GM20000 (cell line): ENCODE measurements at regions not wholly inside any gene's neighbourhood (a gene's known extent, or its start where the extent isn't known, plus 50 kb on each side); places are given as distances from the start of the nearest gene placed in this dataset.

Experiments
- DNase-seq: peaks from one replicate; pipeline ENCODE4 v3.0.0; 2012; ENCODE audit warnings: low spot score
- TF ChIP-seq, protein P1 (sequence below): IDR thresholded peaks from 2 replicates; pipeline ENCODE4 v1.5.1; 2012; ENCODE audit warnings: mild to moderate bottlenecking, control low read depth; ENCODE audit errors: extremely low read depth, missing control alignments

DNA sequence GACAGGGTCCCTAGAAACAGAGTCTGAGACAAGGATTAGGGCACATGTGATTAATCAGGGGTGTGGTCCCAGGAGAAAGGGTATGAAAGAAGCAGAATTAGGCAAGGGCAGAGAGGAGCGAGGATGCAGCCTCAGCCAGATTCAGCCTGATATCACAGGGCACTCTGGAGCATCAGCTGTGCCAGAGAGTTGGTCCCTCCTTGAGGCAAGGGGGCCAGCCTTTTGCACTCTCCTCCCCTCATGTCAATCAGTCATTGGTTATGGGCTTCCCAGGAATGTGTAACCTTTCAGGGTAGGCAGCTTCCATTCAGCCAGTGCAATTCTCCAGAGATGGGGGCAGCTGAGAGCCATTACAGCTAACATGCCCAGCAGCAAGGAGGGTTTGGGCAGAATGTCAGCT, 152.6 kb upstream of the LHX1 start:
- TF ChIP-seq, protein P1, sequence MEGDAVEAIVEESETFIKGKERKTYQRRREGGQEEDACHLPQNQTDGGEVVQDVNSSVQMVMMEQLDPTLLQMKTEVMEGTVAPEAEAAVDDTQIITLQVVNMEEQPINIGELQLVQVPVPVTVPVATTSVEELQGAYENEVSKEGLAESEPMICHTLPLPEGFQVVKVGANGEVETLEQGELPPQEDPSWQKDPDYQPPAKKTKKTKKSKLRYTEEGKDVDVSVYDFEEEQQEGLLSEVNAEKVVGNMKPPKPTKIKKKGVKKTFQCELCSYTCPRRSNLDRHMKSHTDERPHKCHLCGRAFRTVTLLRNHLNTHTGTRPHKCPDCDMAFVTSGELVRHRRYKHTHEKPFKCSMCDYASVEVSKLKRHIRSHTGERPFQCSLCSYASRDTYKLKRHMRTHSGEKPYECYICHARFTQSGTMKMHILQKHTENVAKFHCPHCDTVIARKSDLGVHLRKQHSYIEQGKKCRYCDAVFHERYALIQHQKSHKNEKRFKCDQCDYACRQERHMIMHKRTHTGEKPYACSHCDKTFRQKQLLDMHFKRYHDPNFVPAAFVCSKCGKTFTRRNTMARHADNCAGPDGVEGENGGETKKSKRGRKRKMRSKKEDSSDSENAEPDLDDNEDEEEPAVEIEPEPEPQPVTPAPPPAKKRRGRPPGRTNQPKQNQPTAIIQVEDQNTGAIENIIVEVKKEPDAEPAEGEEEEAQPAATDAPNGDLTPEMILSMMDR, result no peak
- no peak for DNase-seq

- TF ChIP-seq, protein P1, result no peak
- DNase-seq, result no peak
These were observed 150.4 kb upstream of the LHX1 start for GRCh38 chr17:36786867-36787266.

DNA sequence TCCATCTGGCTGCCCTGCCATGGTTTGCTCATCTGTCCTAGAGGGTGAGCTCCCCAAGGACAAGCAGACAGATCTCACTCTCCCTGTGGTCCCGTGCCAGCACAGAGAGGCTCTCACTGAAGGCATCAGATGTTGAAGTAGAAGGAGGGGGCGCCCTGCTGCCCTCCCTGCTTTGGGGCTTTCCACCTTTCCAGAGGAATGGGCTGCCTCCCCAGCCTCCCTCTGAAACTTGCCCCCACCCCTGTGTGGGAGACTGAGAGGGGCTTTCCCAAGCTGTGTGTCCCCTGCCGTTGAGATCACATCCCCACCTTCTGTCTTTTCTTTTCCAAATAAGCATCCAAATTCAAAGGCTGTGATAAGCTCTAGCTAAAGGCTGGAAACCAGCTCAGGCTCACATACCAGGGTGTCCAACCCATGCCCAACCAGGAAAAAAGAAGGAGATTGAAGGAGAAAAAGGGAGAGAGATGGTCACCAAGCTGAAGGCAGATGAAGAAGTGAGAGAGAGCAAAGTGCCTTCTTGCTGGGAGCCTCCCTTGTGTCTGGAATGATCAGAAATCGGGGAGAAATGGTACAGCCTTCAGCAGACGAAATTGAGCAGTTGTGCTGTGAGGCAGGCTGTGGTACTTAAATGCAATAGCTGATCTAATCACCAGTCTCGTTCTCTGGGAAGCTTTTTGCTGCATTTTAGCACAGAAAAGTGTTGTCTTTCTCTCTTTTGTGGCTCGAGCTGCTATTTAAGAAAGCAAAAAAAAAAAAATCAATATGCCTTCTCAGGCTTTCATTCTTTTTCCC, 145.9 kb upstream of the LHX1 start:
- TF ChIP-seq, protein P1, result no peak
- DNase-seq, result no peak

DNA sequence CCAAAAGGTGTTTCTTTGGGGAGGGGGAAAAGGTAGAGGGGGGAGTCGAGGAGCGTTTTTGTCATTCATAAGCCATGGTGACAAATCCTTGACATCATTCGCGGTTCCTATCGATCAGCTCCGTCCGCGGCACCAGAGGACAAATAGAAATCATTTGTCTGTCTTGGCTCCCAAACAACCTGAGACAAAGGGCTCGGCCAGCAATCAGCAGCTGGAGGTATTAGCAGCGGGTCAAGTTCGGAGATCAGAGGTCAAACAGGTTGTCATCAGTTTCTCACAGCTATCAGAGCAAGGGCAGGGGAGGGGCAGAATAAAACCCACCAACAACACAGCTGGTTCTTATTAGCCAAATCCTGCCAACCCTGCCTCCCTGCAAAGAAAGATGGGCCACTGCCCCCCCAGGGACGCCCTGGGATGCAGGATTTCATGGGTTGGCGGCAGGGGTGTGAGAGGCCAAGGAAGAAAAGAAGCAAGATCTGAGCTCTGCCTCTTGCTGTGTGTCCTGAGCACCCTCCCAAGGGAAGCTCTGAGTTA, 145.3 kb upstream of the LHX1 start:
- TF ChIP-seq, protein P1, result no peak
- DNase-seq, result no peak

GRCh38 chr17:36792849-36793248, 144.4 kb upstream of the LHX1 start:
- TF ChIP-seq, protein P1, result no peak
- DNase-seq, result no peak

DNA sequence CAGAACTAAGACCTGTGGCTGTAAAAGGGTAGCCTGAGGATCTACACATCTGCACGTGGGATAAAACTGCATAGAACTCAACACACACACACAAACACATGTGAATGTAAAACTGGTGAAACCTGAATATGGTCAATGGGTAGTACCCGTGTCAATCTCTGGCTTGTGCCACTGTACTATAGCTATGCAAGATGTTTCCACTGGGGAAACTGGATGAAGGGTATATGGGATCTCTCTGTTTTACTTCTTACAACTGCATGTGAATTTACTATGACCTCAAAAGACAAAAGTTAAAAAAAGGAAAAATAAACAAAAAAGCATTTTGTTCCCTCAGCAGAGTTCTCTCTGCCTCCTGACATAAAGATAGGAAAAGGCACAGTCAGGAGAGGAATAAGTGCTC, 143.3 kb upstream of the LHX1 start:
- TF ChIP-seq, protein P1, result no peak

GRCh38 chr17:36807496-36808179, 129.6 kb upstream of the LHX1 start:
- no peak for DNase-seq
- TF ChIP-seq, protein P1, result no peak

More for the DNA sequence above, 143.3 kb upstream of the LHX1 start:
- no peak for DNase-seq
